BJ (cell line): ENCODE measurements at regions not wholly inside any gene's neighbourhood (a gene's known extent, or its start where the extent isn't known, plus 50 kb on each side); places are given as distances from the start of the nearest gene placed in this dataset.
"Not testable (repeated sequence)": the region's sequence is repeated elsewhere in the genome, so short reads cannot be mapped to it uniquely, and the experiment has no call there.

Experiments
- CTCF ChIA-PET: fragments of 350-600 bp; formaldehyde crosslinking; extraction: SDS; loops from one replicate; lab custom pipeline; 2021; ENCODE audit warnings: antibody characterized with exemption, inconsistent platforms; lab: Yijun Ruan, JAX
- POLR2A ChIA-PET: fragments of 300-600 bp; sonication (Branson Sonifier 250); formaldehyde crosslinking; extraction: SDS; loops from one replicate; lab custom pipeline; 2021; ENCODE audit warnings: antibody characterized with exemption; lab: Charles Lee
- DNase-seq: peaks from one replicate; pipeline ENCODE4 v3.0.0-alpha.2; 2011; ENCODE audit warnings: low read depth
- H3K27me3 ChIP-seq: 2 replicates; pipeline ENCODE4 v1.6.0; 2011; ENCODE audit warnings: low read length; ENCODE audit not compliant: control insufficient read depth, insufficient read depth
- H3K36me3 ChIP-seq: 2 replicates; pipeline ENCODE4 v1.5.1; 2011; ENCODE audit warnings: low read length; ENCODE audit not compliant: control insufficient read depth, insufficient read depth
- H3K4me3 ChIP-seq: 2 replicates; pipeline ENCODE4 v1.5.1; 2011; ENCODE audit warnings: low read depth, mild to moderate bottlenecking, control low read depth, low read length
- CTCF ChIP-seq: IDR thresholded peaks from 2 replicates; pipeline ENCODE4 v1.5.1; 2011; ENCODE audit warnings: low read depth, mild to moderate bottlenecking, control low read depth, inconsistent platforms, low read length, moderate library complexity; ENCODE audit not compliant: insufficient read depth

- no peaks in the 10 kb centered on the region for H3K27me3 ChIP-seq
- ChIA-PET CTCF (no interaction called here), POLR2A (no interaction called here)
- H3K4me3 ChIP-seq: no peak overlapping the region
- no peak for TF ChIP-seq CTCF
- no peaks in the 10 kb centered on the region for H3K36me3 ChIP-seq
- no peak for DNase-seq
Measured at GRCh38 chr17:51425773-51426172, 165.4 kb downstream of the UTP18 start.

- Histone ChIP-seq H3K4me3 (no peak overlapping the region), H3K27me3 (no peaks in the 10 kb centered on the region), H3K36me3 (no peaks in the 10 kb centered on the region)
- no peak for DNase-seq
- CTCF ChIA-PET: no interaction called here
- no peak for TF ChIP-seq CTCF
- POLR2A ChIA-PET: no interaction called here
Measured at GRCh38 chr17:51427323-51427811, 167.0 kb downstream of the UTP18 start.

- POLR2A ChIA-PET: no interaction called here
- TF ChIP-seq CTCF: no peak
- H3K36me3 ChIP-seq: no peaks in the 10 kb centered on the region
- no peak overlapping the region for H3K4me3 ChIP-seq
- CTCF ChIA-PET: no interaction called here
- H3K27me3 ChIP-seq: no peaks in the 10 kb centered on the region
- no peak for DNase-seq
Measured at GRCh38 chr17:51427856-51428255, 167.5 kb downstream of the UTP18 start.

- no peak for DNase-seq
- no peak overlapping the region for H3K4me3 ChIP-seq
- CTCF ChIA-PET: no interaction called here
- no peaks in the 10 kb centered on the region for H3K27me3 ChIP-seq
- POLR2A ChIA-PET: no interaction called here
- no peaks in the 10 kb centered on the region for H3K36me3 ChIP-seq
- TF ChIP-seq CTCF: no peak
Measured at GRCh38 chr17:51428668-51429495, 168.5 kb downstream of the UTP18 start.

GRCh38 chr17:51429938-51430337, 169.6 kb downstream of the UTP18 start:
- H3K4me3 ChIP-seq, DNase-seq, H3K36me3 ChIP-seq, POLR2A ChIA-PET, H3K27me3 ChIP-seq, CTCF ChIA-PET: not testable (repeated sequence)

- ChIA-PET POLR2A (no interaction called here), CTCF (no interaction called here)
- TF ChIP-seq CTCF: no peak
Measured at GRCh38 chr17:51430591-51430990, 170.2 kb downstream of the UTP18 start.

More at GRCh38 chr17:51430591-51430990, 170.2 kb downstream of the UTP18 start:
- DNase-seq: no peak
- H3K27me3 ChIP-seq: no peaks in the 10 kb centered on the region
- no peaks in the 10 kb centered on the region for H3K36me3 ChIP-seq
- no peak overlapping the region for H3K4me3 ChIP-seq
